ENCODE measurements at regions not wholly inside any gene's neighbourhood (a gene's known extent, or its start where the extent isn't known, plus 50 kb on each side); places are given as distances from the start of the nearest gene placed in this dataset.

DNA sequence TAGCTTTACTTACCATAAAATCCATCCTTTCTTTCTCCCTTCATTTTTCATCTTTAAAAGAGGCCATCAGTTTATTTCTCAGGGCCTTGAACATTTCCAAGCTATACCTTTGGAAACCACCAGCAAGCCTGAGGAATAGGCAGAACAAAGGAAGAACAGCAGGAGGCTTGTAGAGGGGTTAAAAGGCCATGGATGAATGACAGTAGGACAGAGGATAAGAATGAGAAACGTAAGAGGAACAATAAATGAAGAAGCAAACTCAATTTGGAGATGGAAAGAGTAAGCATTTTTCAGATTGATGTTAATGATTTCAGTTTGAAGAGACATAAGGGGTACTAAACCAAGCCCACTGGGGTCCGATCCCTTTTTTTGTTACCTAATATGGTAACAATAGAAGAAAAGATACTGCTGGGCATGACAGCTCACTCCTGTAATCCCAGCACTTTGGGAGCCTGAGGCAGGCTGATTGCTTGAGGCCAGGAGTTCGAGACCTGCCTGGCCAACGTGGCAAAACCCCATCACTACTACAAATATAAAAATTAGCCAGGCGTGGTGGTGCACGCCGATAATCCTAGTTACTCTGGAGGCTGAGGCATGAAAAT is 106.6 kb upstream of the NMUR2 start (continued):
- TF ChIP-seq CHD7 (IDR thresholded peaks at IDR 0.05; ENCODE audit: insufficient replicate concordance, low read length) (peak; percentile 77), TAF1 (IDR thresholded peaks at IDR 0.05; ENCODE audit: low read depth, low read length) (no peak), MAFK (IDR thresholded peaks at IDR 0.05; ENCODE audit: low read depth, low read length) (peak; percentile 10; the same call in 1 of the 2 replicates), EGR1 (IDR thresholded peaks at IDR 0.05; ENCODE audit: borderline replicate concordance, low read depth, low read length) (no peak), SRF (IDR thresholded peaks at IDR 0.05; ENCODE audit: low read depth, low read length) (peak; percentile 78)
